CD14-positive monocyte (primary cell): ENCODE measurements at regions not wholly inside any gene's neighbourhood (a gene's known extent, or its start where the extent isn't known, plus 50 kb on each side); places are given as distances from the start of the nearest gene placed in this dataset.

ENCODE experiments used
- DNase-seq, 3 donors: peaks; one replicate each; pipeline ENCODE4 v3.0.0-alpha.2; 2011 to 2022
- H2AFZ ChIP-seq: 2 replicates; pipeline ENCODE4 v1.6.0; 2012; ENCODE audit warnings: mild to moderate bottlenecking, low read depth, low read length, inconsistent platforms; ENCODE audit not compliant: insufficient read depth, poor library complexity, severe bottlenecking
- H3K27ac ChIP-seq, 2 donors: 1 replicate in 1 of 2; 2 replicates in 1 of 2; pipeline ENCODE4 v1.5.1; 2012 to 2013; ENCODE audit warnings: low read length in 2 of 2, control low read depth in 1 of 2, inconsistent platforms in 1 of 2, low read depth in 1 of 2, mild to moderate bottlenecking in 1 of 2
- H3K27me3 ChIP-seq, 2 donors: one replicate each; pipeline versions ENCODE4 v1.6.0 to v1.6.1; 2011 to 2013; ENCODE audit warnings: low read length in 2 of 2; ENCODE audit not compliant: control insufficient read depth in 2 of 2, insufficient read depth in 2 of 2
- H3K36me3 ChIP-seq, 2 donors: replicated peaks in 1 of 2; 1 replicate in 1 of 2; 2 replicates in 1 of 2; pipeline versions ENCODE4 v1.5.1 to v1.6.1; 2012 to 2013; ENCODE audit warnings: low read length in 2 of 2, control low read depth in 1 of 2, inconsistent platforms in 1 of 2, mild to moderate bottlenecking in 1 of 2; ENCODE audit not compliant: insufficient read depth in 2 of 2, control insufficient read depth in 1 of 2
- H3K4me1 ChIP-seq, 2 donors: 1 replicate in 1 of 2; 2 replicates in 1 of 2; pipeline versions ENCODE4 v1.5.1 to v1.6.1; 2012 to 2013; ENCODE audit warnings: low read length in 2 of 2, control low read depth in 1 of 2, inconsistent platforms in 1 of 2, mild to moderate bottlenecking in 1 of 2, moderate library complexity in 1 of 2; ENCODE audit not compliant: insufficient read depth in 2 of 2, control insufficient read depth in 1 of 2
- H3K4me2 ChIP-seq: replicated peaks from 2 replicates; pipeline ENCODE3; 2012; ENCODE audit warnings: low read length, moderate library complexity, mild to moderate bottlenecking; ENCODE audit not compliant: poor library complexity, severe bottlenecking; ENCODE audit errors: extremely low read depth
- H3K4me3 ChIP-seq, 3 experiments: fragments of 200-600 bp in 1 of 3; sonication (generic) in 1 of 3; replicated peaks in 1 of 3; 1 replicate in 2 of 3; 2 replicates in 1 of 3; pipeline ENCODE4 v1.5.1; 2011 to 2013; ENCODE audit warnings: low read length in 3 of 3, mild to moderate bottlenecking in 3 of 3, control low read depth in 2 of 3, low read depth in 2 of 3, inconsistent platforms in 1 of 3, moderate library complexity in 1 of 3
- H3K79me2 ChIP-seq: 2 replicates; pipeline ENCODE4 v1.6.0; 2012; ENCODE audit warnings: mild to moderate bottlenecking, control low read depth, inconsistent platforms, low read length, moderate library complexity; ENCODE audit not compliant: insufficient read depth
- H3K9ac ChIP-seq: 2 replicates; pipeline ENCODE4 v1.6.0; 2017; ENCODE audit warnings: low read length, mild to moderate bottlenecking; ENCODE audit not compliant: insufficient read depth, poor library complexity, severe bottlenecking
- H3K9me3 ChIP-seq, 2 donors: replicated peaks in 1 of 2; 1 replicate in 1 of 2; 2 replicates in 1 of 2; pipeline versions ENCODE4 v1.5.1 to v1.6.1; 2012 to 2013; ENCODE audit warnings: low read length in 2 of 2, control low read depth in 1 of 2; ENCODE audit not compliant: control insufficient read depth in 1 of 2, insufficient read depth in 1 of 2
- H4K20me1 ChIP-seq: 2 replicates; pipeline ENCODE4 v1.6.0; 2012; ENCODE audit warnings: mild to moderate bottlenecking, low read length, control low read depth, moderate library complexity; ENCODE audit not compliant: insufficient read depth
- H3K27ac Mint-ChIP-seq, 7 donors: one replicate each; pipeline ENCODE4 v1.8.0; 2020; ENCODE audit warnings: mild to moderate bottlenecking in 7 of 7, mixed read lengths in 7 of 7, moderate library complexity in 6 of 7, inconsistent platforms in 2 of 7
- H3K27me3 Mint-ChIP-seq, 3 donors: one replicate each; pipeline ENCODE4 v1.8.0; 2021 to 2022; ENCODE audit warnings: low read depth in 3 of 3, mild to moderate bottlenecking in 3 of 3, mixed read lengths in 3 of 3, moderate library complexity in 3 of 3, inconsistent platforms in 1 of 3
- H3K36me3 Mint-ChIP-seq, 2 donors: one replicate each; pipeline ENCODE4 v1.8.0; 2020; ENCODE audit warnings: mixed read lengths in 2 of 2, inconsistent platforms in 1 of 2, mild to moderate bottlenecking in 1 of 2
- H3K4me1 Mint-ChIP-seq: one replicate; pipeline ENCODE4 v1.8.0; 2020; ENCODE audit warnings: mild to moderate bottlenecking, mixed read lengths
- H3K4me3 Mint-ChIP-seq, 2 donors: one replicate each; pipeline ENCODE4 v1.8.0; 2020; ENCODE audit warnings: mild to moderate bottlenecking in 2 of 2, mixed read lengths in 2 of 2, moderate library complexity in 1 of 2
- H3K9me3 Mint-ChIP-seq, 7 donors: one replicate each; pipeline ENCODE4 v1.8.0; 2020 to 2022; ENCODE audit warnings: mixed read lengths in 7 of 7, mild to moderate bottlenecking in 6 of 7, moderate library complexity in 6 of 7, inconsistent platforms in 2 of 7
- WGBS: methylation state at CpG from one replicate; pipeline ENCODE4 v1.1.5; 2013; ENCODE audit warnings: missing lambda C conversion rate; ENCODE audit not compliant: insufficient coverage; 5-methylcytosine and 5-hydroxymethylcytosine counted together
- intact Hi-C, 2 donors: fragments of 100-400 bp; cut with micrococcal nuclease; formaldehyde crosslinking; loops; one replicate each; pipeline versions ENCODE4 v1.15.0 to v1.15.1; 2023
- TF ChIP-seq, protein P1 (sequence below): fragments of 200-600 bp; IDR thresholded peaks from one replicate; pipeline ENCODE4 v1.8.0; 2022; ENCODE audit warnings: antibody characterized with exemption, mild to moderate bottlenecking

DNA sequence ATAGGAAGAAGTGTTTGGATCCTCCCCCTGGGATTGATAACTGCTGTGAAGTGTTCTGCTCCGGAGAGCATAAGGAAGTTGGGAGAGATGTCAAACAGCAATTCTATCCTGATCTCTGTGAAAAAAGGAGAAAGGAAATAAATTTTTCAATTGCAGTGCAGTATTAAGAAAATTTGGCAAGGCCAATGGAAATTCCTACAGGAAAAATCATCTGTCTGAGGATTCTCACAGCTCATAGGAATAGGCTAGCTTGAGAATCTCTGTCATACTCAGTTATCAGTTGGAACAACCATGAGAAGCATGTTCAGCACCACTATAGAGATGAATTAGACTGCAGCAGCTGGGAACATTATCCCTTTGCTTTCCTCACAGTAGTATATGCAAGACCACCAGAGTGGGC is 1238.9 kb upstream of the MIR17HG start:
- intact Hi-C loops = no loop called here
- Mint-ChIP-seq H3K36me3 (no peaks in the 10 kb centered on the region), H3K4me3 (no peak overlapping the region), H3K4me1 (no peaks in the 10 kb centered on the region), H3K9me3 (peaks cover 6 to 19% (median 11%) of the 10 kb centered on the region in 7 donors), H3K27ac (no peak overlapping the region), H3K27me3 (no peaks in the 10 kb centered on the region)
- Histone ChIP-seq H3K4me2 (no peak overlapping the region), H3K9me3 (peaks cover 0 to 8% of the 10 kb centered on the region in 2 donors), H3K79me2 (no peaks in the 10 kb centered on the region), H3K9ac (no peak overlapping the region), H3K27ac (no peak overlapping the region), H3K4me1 (no peaks in the 10 kb centered on the region), H3K27me3 (no peaks in the 10 kb centered on the region), H3K4me3 (no peak overlapping the region), H2AFZ (no peak overlapping the region), H3K36me3 (no peaks in the 10 kb centered on the region), H4K20me1 (no peaks in the 10 kb centered on the region)
- 80% methylated on average over 1 of the region's 1 CpG for WGBS
- TF ChIP-seq, protein P1, sequence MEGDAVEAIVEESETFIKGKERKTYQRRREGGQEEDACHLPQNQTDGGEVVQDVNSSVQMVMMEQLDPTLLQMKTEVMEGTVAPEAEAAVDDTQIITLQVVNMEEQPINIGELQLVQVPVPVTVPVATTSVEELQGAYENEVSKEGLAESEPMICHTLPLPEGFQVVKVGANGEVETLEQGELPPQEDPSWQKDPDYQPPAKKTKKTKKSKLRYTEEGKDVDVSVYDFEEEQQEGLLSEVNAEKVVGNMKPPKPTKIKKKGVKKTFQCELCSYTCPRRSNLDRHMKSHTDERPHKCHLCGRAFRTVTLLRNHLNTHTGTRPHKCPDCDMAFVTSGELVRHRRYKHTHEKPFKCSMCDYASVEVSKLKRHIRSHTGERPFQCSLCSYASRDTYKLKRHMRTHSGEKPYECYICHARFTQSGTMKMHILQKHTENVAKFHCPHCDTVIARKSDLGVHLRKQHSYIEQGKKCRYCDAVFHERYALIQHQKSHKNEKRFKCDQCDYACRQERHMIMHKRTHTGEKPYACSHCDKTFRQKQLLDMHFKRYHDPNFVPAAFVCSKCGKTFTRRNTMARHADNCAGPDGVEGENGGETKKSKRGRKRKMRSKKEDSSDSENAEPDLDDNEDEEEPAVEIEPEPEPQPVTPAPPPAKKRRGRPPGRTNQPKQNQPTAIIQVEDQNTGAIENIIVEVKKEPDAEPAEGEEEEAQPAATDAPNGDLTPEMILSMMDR = no peak
- DNase-seq = no peak

GRCh38 chr13:90116121-90116520 is 1231.4 kb upstream of the MIR17HG start:
- intact Hi-C loops = no loop called here

More at GRCh38 chr13:90116121-90116520, 1231.4 kb upstream of the MIR17HG start:
- Histone ChIP-seq H3K27me3 (no peaks in the 10 kb centered on the region), H3K4me3 (no peak overlapping the region), H3K79me2 (no peaks in the 10 kb centered on the region), H2AFZ (no peak overlapping the region), H4K20me1 (no peaks in the 10 kb centered on the region), H3K9me3 (no peaks in the 10 kb centered on the region), H3K4me2 (no peak overlapping the region), H3K36me3 (no peaks in the 10 kb centered on the region), H3K9ac (no peak overlapping the region), H3K27ac (no peak overlapping the region), H3K4me1 (no peaks in the 10 kb centered on the region)
- peaks cover 0 to 2% (median 0%) of the 10 kb centered on the region in 3 donors for H3K27me3 Mint-ChIP-seq
- no peak overlapping the region for H3K27ac Mint-ChIP-seq
- H3K36me3 Mint-ChIP-seq = no peaks in the 10 kb centered on the region
- DNase-seq = no peak
- H3K4me3 Mint-ChIP-seq = no peak overlapping the region
- TF ChIP-seq, protein P1 = no peak
- peaks cover 0 to 7% (median 3%) of the 10 kb centered on the region in 7 donors for H3K9me3 Mint-ChIP-seq
- H3K4me1 Mint-ChIP-seq = no peaks in the 10 kb centered on the region
